Parathyroid adenoma (tissue), 2 donors: ENCODE measurements at regions not wholly inside any gene's neighbourhood (a gene's known extent, or its start where the extent isn't known, plus 50 kb on each side); places are given as distances from the start of the nearest gene placed in this dataset.

ENCODE experiments used
- H2AFZ ChIP-seq: fragments of 300-600 bp; sonication (generic); one replicate; pipeline ENCODE4 v1.7.0; 2017; ENCODE audit warnings: antibody characterized with exemption, mild to moderate bottlenecking
- H3K27ac ChIP-seq: fragments of 300-600 bp; sonication (generic); one replicate; pipeline ENCODE4 v1.7.0; 2017
- H3K27me3 ChIP-seq: fragments of 300-600 bp; sonication (generic); one replicate; pipeline ENCODE4 v1.7.0; 2017; ENCODE audit warnings: low read length; ENCODE audit not compliant: control insufficient read depth, insufficient read depth
- H3K36me3 ChIP-seq: fragments of 300-600 bp; sonication (generic); one replicate; pipeline ENCODE4 v1.7.0; 2017; ENCODE audit warnings: low read length; ENCODE audit not compliant: control insufficient read depth, insufficient read depth
- H3K4me1 ChIP-seq: fragments of 300-600 bp; sonication (generic); one replicate; pipeline ENCODE4 v1.7.0; 2017; ENCODE audit warnings: control low read depth
- H3K4me2 ChIP-seq: fragments of 300-600 bp; sonication (generic); one replicate; pipeline ENCODE4 v1.7.0; 2017; ENCODE audit warnings: low read length
- H3K4me3 ChIP-seq: fragments of 300-600 bp; sonication (generic); one replicate; pipeline ENCODE4 v1.7.0; 2017; ENCODE audit warnings: low read depth, low read length
- H3K79me2 ChIP-seq: fragments of 300-600 bp; sonication (generic); one replicate; pipeline ENCODE4 v1.7.0; 2017; ENCODE audit warnings: control low read depth
- H3K9ac ChIP-seq: fragments of 300-600 bp; sonication (generic); one replicate; pipeline ENCODE4 v1.7.0; 2017; ENCODE audit warnings: mild to moderate bottlenecking
- H3K9me3 ChIP-seq: fragments of 300-600 bp; sonication (generic); one replicate; pipeline ENCODE4 v1.7.0; 2017; ENCODE audit warnings: low read length; ENCODE audit not compliant: control insufficient read depth
- TF ChIP-seq, protein P1 (sequence below): fragments of 300-600 bp; sonication (generic); IDR thresholded peaks from one replicate; pipeline ENCODE4 v1.7.0; 2017; ENCODE audit warnings: antibody characterized with exemption, mild to moderate bottlenecking
- donor health status: primary hyperparathyroidism.

DNA sequence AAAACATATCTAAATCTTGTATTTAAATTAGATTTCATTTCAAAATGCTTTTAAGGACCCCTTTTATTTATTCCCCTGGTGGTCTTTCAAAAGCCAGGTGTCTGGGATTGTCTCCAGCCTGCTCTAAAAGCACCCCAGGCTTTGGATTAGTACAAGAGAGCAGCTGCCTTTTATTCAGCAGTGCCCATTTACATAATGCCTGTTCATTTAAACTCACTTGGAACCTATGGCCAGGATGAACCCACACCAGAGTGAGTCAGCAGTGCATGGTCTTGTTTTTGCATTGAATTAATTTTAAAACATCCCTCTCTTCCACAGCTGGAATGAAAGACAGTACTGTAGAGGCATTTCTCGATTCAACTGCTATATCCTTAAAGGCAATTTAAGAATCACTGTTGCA is 64.1 kb upstream of the TENM3 start:
- no peaks in the 10 kb centered on the region for H3K4me1 ChIP-seq
- H3K9me3 ChIP-seq: no peaks in the 10 kb centered on the region
- TF ChIP-seq, protein P1, sequence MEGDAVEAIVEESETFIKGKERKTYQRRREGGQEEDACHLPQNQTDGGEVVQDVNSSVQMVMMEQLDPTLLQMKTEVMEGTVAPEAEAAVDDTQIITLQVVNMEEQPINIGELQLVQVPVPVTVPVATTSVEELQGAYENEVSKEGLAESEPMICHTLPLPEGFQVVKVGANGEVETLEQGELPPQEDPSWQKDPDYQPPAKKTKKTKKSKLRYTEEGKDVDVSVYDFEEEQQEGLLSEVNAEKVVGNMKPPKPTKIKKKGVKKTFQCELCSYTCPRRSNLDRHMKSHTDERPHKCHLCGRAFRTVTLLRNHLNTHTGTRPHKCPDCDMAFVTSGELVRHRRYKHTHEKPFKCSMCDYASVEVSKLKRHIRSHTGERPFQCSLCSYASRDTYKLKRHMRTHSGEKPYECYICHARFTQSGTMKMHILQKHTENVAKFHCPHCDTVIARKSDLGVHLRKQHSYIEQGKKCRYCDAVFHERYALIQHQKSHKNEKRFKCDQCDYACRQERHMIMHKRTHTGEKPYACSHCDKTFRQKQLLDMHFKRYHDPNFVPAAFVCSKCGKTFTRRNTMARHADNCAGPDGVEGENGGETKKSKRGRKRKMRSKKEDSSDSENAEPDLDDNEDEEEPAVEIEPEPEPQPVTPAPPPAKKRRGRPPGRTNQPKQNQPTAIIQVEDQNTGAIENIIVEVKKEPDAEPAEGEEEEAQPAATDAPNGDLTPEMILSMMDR: no peak
- no peak overlapping the region for H3K4me2 ChIP-seq
- no peak overlapping the region for H3K9ac ChIP-seq
- no peak overlapping the region for H2AFZ ChIP-seq
- no peaks in the 10 kb centered on the region for H3K27me3 ChIP-seq
- H3K36me3 ChIP-seq: no peaks in the 10 kb centered on the region
- no peaks in the 10 kb centered on the region for H3K79me2 ChIP-seq
- H3K4me3 ChIP-seq: no peak overlapping the region
- H3K27ac ChIP-seq: no peak overlapping the region

DNA sequence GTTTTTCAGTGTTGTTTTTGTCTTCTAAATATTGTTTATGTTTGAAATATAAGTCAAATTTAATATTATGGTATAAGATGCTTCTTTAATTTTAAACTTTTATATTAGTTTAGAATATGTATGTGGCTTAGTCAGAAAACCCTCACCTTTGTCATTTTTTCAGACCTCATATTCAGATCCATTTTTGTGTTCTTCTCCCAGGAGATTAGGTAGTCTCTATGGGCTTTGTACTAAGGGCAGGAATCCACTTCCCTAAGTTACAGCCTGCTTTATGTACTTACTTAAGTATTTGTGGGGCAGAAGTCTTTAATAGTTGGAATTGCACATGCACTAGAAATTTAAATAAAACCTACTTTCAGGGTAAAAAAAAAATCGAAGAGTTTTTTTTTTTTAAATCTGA is 63.5 kb upstream of the TENM3 start:
- H3K27ac ChIP-seq: no peak overlapping the region
- H3K27me3 ChIP-seq: no peaks in the 10 kb centered on the region
- no peaks in the 10 kb centered on the region for H3K79me2 ChIP-seq
- no peaks in the 10 kb centered on the region for H3K4me1 ChIP-seq
- no peaks in the 10 kb centered on the region for H3K36me3 ChIP-seq
- TF ChIP-seq, protein P1: no peak
- H3K4me3 ChIP-seq: no peak overlapping the region
- no peak overlapping the region for H3K9ac ChIP-seq
- H3K4me2 ChIP-seq: no peak overlapping the region
- no peaks in the 10 kb centered on the region for H3K9me3 ChIP-seq
- no peak overlapping the region for H2AFZ ChIP-seq

DNA sequence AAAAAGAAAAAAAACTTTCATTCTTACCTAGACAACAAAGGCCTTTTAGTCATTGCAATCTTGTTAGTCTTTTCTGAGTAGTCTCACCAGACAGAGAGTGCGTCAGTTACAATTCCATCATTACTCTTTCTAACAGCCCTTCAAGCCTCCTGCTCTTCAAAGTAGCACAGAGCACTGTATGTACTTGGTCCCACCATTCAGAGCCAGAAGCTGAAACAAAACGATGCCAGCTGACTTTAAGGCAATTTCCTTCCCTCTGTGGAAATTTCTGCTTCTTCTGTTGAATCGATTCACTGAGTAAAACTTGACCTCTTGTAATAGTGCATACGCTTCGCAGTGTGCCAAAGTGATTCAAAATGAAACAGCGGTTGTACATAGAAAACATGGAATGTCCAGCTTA is 57.7 kb upstream of the TENM3 start:
- H3K4me2 ChIP-seq: no peak overlapping the region
- H3K9me3 ChIP-seq: no peaks in the 10 kb centered on the region
- no peaks in the 10 kb centered on the region for H3K27me3 ChIP-seq
- no peaks in the 10 kb centered on the region for H3K4me1 ChIP-seq
- TF ChIP-seq, protein P1: no peak
- no peak overlapping the region for H3K9ac ChIP-seq
- no peak overlapping the region for H3K4me3 ChIP-seq
- no peak overlapping the region for H2AFZ ChIP-seq
- no peaks in the 10 kb centered on the region for H3K36me3 ChIP-seq
- no peak overlapping the region for H3K27ac ChIP-seq
- H3K79me2 ChIP-seq: no peaks in the 10 kb centered on the region

DNA sequence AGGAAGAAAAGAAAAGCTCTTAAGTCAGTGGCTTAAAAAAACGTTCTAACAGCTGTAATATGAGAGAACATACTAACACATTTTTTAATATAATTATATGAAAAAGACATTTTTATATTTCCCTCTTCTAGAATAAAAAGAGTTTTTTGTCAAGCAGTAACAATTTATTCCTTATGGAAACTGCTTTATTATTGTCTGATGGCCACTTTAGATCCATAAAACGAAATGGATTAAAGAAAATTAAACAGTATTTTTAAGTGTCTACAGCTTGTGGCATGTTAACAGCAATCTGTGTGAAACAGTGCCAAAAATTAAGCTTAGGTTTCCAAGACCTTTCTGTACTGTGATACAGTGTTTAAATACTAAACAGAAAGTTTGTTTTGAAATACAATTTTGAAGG is 55.5 kb upstream of the TENM3 start:
- H3K27ac ChIP-seq: no peak overlapping the region
- no peak overlapping the region for H3K4me3 ChIP-seq
- H3K36me3 ChIP-seq: no peaks in the 10 kb centered on the region
- no peaks in the 10 kb centered on the region for H3K9me3 ChIP-seq
- H3K79me2 ChIP-seq: no peaks in the 10 kb centered on the region
- no peak overlapping the region for H3K4me2 ChIP-seq
- H2AFZ ChIP-seq: no peak overlapping the region
- TF ChIP-seq, protein P1: no peak
- H3K4me1 ChIP-seq: no peaks in the 10 kb centered on the region
- no peak overlapping the region for H3K9ac ChIP-seq
- no peaks in the 10 kb centered on the region for H3K27me3 ChIP-seq

DNA sequence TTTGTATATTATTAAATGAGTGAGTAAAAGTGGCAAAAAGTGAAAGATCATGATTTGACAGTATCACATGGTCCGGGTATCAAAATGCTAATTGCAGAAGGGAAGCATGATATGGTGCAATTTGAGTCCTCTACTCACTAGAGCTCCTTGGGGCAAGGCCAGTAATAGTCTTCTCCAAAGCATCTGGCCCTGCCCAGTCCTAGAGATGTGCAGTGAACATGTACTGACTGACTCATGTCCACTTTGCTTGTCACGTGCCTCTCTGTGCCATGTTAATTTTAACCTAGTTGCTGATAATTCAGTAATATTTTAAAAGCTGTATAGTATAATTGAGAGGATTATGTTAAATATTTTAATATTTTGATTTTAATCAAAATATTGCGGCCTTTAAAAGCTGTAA is 54.6 kb upstream of the TENM3 start:
- Histone ChIP-seq H3K27me3 (no peaks in the 10 kb centered on the region), H3K79me2 (no peaks in the 10 kb centered on the region), H3K36me3 (no peaks in the 10 kb centered on the region), H3K9ac (no peak overlapping the region), H3K4me1 (no peaks in the 10 kb centered on the region), H2AFZ (no peak overlapping the region), H3K9me3 (no peaks in the 10 kb centered on the region), H3K4me2 (no peak overlapping the region), H3K27ac (no peak overlapping the region), H3K4me3 (no peak overlapping the region)
- TF ChIP-seq, protein P1: no peak
